ENCODE measurements at regions not wholly inside any gene's neighbourhood (a gene's known extent, or its start where the extent isn't known, plus 50 kb on each side); places are given as distances from the start of the nearest gene placed in this dataset.

DNA sequence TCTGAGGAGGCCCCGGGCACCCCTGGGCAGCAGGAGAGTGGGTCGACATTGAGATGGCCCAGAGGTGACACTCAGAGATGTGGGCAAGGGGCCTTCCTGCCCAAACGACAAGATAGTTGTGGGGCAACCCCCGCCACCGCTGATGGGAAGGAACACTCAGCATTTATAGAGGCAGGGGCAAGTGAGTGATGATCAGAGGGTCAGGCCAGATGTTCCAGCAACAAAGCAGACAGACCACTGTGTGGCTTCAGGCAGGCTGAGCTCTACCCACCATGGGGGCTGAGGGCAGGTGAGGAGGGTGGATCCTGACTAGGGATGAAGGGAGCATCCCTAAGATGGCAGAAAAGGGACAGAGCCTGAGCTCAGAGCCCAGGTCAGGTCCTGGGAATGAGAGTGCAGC lies 362.7 kb downstream of the PTPRU start:
- TF ChIP-seq POLR2A (IDR thresholded peaks at IDR 0.05) = no peak
- TF ChIP-seq, protein P1, sequence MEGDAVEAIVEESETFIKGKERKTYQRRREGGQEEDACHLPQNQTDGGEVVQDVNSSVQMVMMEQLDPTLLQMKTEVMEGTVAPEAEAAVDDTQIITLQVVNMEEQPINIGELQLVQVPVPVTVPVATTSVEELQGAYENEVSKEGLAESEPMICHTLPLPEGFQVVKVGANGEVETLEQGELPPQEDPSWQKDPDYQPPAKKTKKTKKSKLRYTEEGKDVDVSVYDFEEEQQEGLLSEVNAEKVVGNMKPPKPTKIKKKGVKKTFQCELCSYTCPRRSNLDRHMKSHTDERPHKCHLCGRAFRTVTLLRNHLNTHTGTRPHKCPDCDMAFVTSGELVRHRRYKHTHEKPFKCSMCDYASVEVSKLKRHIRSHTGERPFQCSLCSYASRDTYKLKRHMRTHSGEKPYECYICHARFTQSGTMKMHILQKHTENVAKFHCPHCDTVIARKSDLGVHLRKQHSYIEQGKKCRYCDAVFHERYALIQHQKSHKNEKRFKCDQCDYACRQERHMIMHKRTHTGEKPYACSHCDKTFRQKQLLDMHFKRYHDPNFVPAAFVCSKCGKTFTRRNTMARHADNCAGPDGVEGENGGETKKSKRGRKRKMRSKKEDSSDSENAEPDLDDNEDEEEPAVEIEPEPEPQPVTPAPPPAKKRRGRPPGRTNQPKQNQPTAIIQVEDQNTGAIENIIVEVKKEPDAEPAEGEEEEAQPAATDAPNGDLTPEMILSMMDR (IDR thresholded peaks at IDR 0.05) = no peak
- no peak for TF ChIP-seq POLR2AphosphoS5 (IDR thresholded peaks at IDR 0.05)
